ENCODE measurements at regions not wholly inside any gene's neighbourhood (a gene's known extent, or its start where the extent isn't known, plus 50 kb on each side); places are given as distances from the start of the nearest gene placed in this dataset.

DNA sequence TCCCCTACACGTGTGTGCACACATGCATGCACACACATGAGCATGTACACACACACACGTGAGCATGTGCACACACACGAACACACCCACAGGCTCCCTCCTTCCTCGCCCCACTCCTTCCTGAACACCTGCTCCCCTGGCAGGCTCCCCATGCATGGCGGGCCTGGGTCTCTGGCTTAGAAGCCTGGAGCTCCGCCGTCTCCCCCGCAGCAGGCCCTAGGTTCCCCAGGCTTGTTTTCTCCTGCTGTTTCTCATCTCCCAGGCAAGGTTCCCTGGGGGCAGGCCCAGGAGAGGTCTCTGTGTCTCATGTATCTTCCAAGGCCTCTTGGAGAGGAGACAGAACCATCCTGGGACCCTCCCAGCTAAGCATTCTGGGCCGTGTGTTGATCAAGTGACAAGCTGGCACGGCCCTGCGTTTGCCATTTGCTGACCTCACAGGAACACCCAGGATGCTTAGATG is 202.3 kb upstream of the CIBAR2 start:
- H3K4me2 ChIP-seq: no peak overlapping the region
- TF ChIP-seq RFX5 (IDR thresholded peaks at IDR 0.05; ENCODE audit: low read length): no peak
- TF ChIP-seq YY1 (IDR thresholded peaks at IDR 0.05; ENCODE audit: low read depth): no peak
- TF ChIP-seq, protein P1, sequence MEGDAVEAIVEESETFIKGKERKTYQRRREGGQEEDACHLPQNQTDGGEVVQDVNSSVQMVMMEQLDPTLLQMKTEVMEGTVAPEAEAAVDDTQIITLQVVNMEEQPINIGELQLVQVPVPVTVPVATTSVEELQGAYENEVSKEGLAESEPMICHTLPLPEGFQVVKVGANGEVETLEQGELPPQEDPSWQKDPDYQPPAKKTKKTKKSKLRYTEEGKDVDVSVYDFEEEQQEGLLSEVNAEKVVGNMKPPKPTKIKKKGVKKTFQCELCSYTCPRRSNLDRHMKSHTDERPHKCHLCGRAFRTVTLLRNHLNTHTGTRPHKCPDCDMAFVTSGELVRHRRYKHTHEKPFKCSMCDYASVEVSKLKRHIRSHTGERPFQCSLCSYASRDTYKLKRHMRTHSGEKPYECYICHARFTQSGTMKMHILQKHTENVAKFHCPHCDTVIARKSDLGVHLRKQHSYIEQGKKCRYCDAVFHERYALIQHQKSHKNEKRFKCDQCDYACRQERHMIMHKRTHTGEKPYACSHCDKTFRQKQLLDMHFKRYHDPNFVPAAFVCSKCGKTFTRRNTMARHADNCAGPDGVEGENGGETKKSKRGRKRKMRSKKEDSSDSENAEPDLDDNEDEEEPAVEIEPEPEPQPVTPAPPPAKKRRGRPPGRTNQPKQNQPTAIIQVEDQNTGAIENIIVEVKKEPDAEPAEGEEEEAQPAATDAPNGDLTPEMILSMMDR (IDR thresholded peaks at IDR 0.05): no peak
- no peak for TF ChIP-seq MEF2A (IDR thresholded peaks at IDR 0.05; ENCODE audit: borderline replicate concordance, low read depth)
- TF ChIP-seq RCOR1 (IDR thresholded peaks at IDR 0.05; ENCODE audit: low read length): no peak
- TF ChIP-seq, protein P2, sequence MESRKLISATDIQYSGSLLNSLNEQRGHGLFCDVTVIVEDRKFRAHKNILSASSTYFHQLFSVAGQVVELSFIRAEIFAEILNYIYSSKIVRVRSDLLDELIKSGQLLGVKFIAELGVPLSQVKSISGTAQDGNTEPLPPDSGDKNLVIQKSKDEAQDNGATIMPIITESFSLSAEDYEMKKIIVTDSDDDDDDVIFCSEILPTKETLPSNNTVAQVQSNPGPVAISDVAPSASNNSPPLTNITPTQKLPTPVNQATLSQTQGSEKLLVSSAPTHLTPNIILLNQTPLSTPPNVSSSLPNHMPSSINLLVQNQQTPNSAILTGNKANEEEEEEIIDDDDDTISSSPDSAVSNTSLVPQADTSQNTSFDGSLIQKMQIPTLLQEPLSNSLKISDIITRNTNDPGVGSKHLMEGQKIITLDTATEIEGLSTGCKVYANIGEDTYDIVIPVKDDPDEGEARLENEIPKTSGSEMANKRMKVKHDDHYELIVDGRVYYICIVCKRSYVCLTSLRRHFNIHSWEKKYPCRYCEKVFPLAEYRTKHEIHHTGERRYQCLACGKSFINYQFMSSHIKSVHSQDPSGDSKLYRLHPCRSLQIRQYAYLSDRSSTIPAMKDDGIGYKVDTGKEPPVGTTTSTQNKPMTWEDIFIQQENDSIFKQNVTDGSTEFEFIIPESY (IDR thresholded peaks at IDR 0.05; ENCODE audit: borderline replicate concordance, low read depth): no peak
- no peak for TF ChIP-seq NRF1 (IDR thresholded peaks at IDR 0.05; ENCODE audit: low read depth, low read length)
- TF ChIP-seq MXI1 (IDR thresholded peaks at IDR 0.05; ENCODE audit: low read depth, low read length): no peak
- TF ChIP-seq EP300 (IDR thresholded peaks at IDR 0.05; ENCODE audit: borderline replicate concordance in 1 of 2, low read depth in 1 of 2, low read length in 1 of 2): no peak
- no peak for TF ChIP-seq EZH2phosphoT487 (IDR thresholded peaks at IDR 0.05; ENCODE audit: borderline replicate concordance, low read depth)
- no peak for TF ChIP-seq GABPA (IDR thresholded peaks at IDR 0.05; ENCODE audit: low read depth)
- no peak for TF ChIP-seq GATA2 (CRISPR knock-in tag; IDR thresholded peaks at IDR 0.05)
- TF ChIP-seq JUND (IDR thresholded peaks at IDR 0.05): no peak
- TF ChIP-seq CHD2 (IDR thresholded peaks at IDR 0.05; ENCODE audit: low read length, partially characterized antibody): no peak
- TF ChIP-seq, protein P3, sequence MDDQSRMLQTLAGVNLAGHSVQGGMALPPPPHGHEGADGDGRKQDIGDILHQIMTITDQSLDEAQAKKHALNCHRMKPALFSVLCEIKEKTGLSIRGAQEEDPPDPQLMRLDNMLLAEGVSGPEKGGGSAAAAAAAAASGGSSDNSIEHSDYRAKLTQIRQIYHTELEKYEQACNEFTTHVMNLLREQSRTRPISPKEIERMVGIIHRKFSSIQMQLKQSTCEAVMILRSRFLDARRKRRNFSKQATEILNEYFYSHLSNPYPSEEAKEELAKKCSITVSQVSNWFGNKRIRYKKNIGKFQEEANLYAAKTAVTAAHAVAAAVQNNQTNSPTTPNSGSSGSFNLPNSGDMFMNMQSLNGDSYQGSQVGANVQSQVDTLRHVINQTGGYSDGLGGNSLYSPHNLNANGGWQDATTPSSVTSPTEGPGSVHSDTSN (IDR thresholded peaks at IDR 0.05): no peak
- no peak for TF ChIP-seq ELF1 (IDR thresholded peaks at IDR 0.05)
- TF ChIP-seq RAD21 (IDR thresholded peaks at IDR 0.05; ENCODE audit: low read length): no peak
- TF ChIP-seq, protein P4, sequence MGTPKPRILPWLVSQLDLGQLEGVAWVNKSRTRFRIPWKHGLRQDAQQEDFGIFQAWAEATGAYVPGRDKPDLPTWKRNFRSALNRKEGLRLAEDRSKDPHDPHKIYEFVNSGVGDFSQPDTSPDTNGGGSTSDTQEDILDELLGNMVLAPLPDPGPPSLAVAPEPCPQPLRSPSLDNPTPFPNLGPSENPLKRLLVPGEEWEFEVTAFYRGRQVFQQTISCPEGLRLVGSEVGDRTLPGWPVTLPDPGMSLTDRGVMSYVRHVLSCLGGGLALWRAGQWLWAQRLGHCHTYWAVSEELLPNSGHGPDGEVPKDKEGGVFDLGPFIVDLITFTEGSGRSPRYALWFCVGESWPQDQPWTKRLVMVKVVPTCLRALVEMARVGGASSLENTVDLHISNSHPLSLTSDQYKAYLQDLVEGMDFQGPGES (IDR thresholded peaks at IDR 0.05; ENCODE audit: low read depth, low read length): no peak
- H3K79me2 ChIP-seq (ENCODE audit: insufficient read depth): no peaks in the 10 kb centered on the region
- no peaks in the 10 kb centered on the region for H3K9me3 ChIP-seq
- peaks cover 0 to 79% of the 10 kb centered on the region in 2 experiments; a peak in 1 of 4 replicates for H3K4me1 ChIP-seq (ENCODE audit: control insufficient read depth in 1 of 2, insufficient read depth in 2 of 2, low read depth in 1 of 2, low read length in 1 of 2)
- 90% methylated on average over 10 of the region's 11 CpGs for WGBS (ENCODE audit: low lambda C conversion rate)
- CTCF ChIA-PET: interaction anchor here (0.7 to 2.7 kb wide), 10 partner anchors 14 to 515 kb away, joined by 3 to 9 read pairs (median 4); no protein-coding TSS in a partner anchor
- H3K27ac ChIP-seq (ENCODE audit: low read depth in 2 of 2, low read length in 1 of 2): peak overlapping the region in 1 of 2 experiments; percentile 84; a peak in 2 of 4 replicates
- H3K9ac ChIP-seq: no peak overlapping the region
- peaks cover 9% of the 10 kb centered on the region; the same call in 1 of the 2 replicates for H4K20me1 ChIP-seq (ENCODE audit: insufficient read depth)
- POLR2A ChIA-PET: interaction anchor here (1.7 kb wide), 1 partner anchor 35 kb away, joined by 5 read pairs; no protein-coding TSS in a partner anchor
- H2AFZ ChIP-seq (ENCODE audit: low read depth): no peak overlapping the region
- no peaks in the 10 kb centered on the region for H3K27me3 ChIP-seq (ENCODE audit: insufficient read depth)
- no peaks in the 10 kb centered on the region for H3K9me2 ChIP-seq
- H3K4me3 ChIP-seq (ENCODE audit: low read depth in 2 of 2, low read length in 1 of 2): no peak overlapping the region
- no peak for DNase-seq
- no peaks in the 10 kb centered on the region for H3K36me3 ChIP-seq (replicated peaks in 1 of 2; ENCODE audit: control insufficient read depth in 1 of 2, insufficient read depth in 2 of 2, low read length in 1 of 2)
- no peaks in the 10 kb centered on the region for H3F3A ChIP-seq (replicated peaks; ENCODE audit: insufficient read depth)
